Kidney glomerular epithelial cell (primary cell): ENCODE measurements at regions not wholly inside any gene's neighbourhood (a gene's known extent, or its start where the extent isn't known, plus 50 kb on each side); places are given as distances from the start of the nearest gene placed in this dataset.

Experiments used
- DNase-seq: peaks from one replicate; lab custom pipeline; 2025; lab: John Stamatoyannopoulos, UW

DNA sequence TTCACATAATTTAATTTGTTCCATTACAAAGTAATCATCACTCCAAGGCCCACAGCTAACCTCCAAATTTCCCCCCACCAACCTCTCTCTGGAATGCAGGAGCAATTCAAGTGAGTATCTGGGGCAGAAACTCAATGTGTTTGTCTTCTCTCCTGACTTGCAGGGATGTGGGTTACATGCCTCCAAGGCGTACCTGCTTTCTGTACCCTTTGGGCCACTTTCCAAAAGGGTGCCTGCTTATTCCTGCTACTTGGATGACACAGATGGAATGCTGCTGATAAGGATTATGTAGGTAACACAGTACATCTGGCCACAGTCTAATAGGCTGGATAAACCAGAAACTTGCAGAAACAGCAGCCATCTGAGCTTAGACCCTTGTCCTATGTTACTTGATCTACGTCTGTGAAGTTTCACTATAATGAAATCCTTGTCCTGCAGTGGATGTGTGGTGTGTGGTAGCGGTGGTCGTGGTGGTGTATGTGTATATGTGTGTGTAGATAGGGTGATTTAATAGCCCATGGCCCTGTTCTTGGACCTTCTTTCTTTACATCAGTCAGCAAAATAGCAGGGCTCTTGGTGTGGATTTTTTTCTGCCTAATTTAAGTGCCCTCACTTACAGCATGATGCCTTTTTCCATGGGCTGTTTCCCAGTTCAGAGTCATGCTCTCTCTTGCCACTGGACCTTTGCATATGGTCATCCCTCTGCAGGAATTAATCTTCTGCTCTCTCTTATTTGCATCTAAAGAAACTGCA, 175.9 kb downstream of the ZDHHC21 start:
- DNase-seq = no peak

DNA sequence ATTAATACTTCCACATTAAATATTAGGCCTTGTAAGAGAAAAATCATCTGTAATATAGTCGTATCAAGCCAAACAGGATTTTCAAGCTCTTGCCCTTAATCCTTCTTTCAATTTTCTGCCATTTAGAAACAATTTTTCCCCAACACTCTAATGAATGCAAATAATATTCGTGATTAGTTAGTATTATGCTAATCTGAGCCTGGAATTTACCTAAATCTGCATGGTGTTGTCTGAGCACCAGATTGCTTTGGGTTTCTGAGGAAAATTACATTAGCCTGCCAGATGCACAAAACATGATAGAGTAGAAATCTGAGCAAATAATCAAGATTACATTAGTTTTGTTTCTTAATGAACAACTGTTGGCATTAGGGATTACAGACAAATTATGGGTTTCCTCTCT, 176.6 kb downstream of the ZDHHC21 start:
- no peak for DNase-seq

DNA sequence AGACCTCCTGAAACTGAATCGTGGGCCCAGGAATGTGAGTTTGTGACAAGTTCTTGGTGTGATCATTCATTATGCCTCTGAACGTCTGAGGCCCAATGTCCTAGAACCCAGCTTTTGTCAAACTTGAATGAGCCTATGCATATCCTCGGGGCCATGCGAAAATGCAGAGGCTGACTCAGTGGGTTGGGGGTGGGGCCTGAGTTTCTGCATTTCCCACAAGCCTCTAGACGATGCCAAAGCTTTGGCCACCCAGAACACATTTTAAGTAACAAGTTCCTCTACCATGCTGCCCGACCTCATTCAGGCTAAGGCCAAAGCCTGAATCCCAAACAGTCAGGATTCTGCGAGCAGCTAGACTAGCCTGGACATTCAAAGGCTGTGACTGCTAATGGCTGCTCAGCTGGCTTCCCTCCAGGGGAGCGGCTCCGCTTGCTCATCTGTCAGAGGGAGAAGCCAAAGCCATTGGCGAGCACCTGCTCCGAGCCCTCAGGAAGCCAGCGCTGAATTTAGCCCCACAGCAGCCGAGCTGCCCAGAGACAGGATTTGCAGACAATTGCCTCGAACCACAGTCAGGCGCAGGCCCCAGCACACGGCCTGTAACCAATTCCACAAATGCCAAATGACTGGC, 177.5 kb downstream of the ZDHHC21 start:
- DNase-seq = no peak

DNA sequence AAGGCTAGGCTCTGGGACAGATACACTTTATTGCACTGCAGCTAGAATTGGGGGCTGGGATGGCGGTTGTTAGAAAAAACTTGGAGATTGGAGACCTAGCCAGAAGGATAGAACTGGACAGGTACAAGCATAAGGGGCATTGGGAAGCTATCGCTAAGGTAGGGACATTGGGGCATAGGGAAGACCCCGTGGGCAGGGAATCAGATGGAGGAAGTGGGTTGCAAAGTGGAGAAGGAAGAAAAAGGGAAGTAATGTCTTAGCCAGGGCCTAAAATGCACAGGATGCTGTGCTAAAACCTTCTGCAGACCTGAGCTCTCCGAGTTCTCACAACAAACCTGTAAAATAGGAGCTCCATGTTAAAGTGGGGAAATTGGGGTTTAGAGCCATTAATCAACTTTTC, 178.2 kb downstream of the ZDHHC21 start:
- no peak for DNase-seq

DNA sequence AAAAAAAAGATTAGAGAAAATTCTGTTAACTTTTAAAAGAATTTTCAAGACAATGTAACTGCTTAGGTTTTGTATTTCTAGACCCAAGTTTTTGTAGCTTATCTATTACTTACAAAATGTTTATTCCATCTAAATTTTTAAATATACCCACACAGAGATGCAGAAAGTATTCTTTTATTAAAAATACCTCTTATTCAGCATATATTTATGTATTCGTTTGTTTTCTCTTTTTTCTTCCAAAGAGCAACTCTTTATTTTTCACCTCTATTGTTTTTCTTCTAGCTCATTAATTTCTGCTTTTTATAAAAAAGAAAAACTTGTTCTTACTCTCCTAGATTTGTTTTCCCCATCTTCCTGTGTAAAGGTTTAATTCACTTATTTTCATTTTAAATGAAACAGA, 180.3 kb downstream of the ZDHHC21 start:
- no peak for DNase-seq

DNA sequence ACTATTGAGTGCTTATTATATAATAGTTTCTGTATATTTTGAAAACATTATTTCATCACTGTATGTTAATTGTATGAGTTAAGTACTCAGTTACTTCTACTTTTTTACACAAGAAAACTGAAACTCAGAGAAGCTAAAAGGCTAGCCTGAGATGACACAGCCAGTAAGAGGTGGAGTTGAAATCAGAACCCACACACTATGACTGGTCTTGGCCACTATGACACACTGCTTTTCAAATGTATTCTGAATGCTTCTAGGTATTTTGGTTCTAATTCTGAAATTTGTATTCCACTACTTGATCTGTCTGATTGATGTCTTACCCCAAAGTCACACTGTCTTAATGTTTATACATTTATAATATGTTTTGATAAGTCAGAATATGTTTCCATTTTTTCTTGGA, 181.8 kb downstream of the ZDHHC21 start:
- no peak for DNase-seq

GRCh38 chr9:14508884-14509283, 184.3 kb downstream of the ZDHHC21 start:
- no peak for DNase-seq

DNA sequence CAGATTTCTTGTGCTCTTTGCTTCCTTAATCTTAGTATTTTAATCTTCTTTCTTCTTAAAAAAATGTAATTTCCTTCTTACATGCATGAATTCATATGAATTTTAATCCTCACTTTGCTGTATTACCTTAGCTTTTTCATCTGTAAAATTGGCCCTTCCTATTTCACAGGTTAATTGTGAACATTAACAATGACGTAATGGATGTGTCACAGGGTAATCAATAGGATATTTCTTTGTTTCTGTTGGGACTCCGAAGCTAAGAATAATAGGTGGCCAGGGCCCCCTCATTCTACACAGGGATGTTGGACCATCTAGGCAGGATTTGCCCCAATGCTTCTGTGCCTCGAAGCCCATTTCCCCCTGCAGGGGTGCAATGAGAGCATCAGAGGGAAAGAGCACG, 187.4 kb upstream of the NFIB start:
- no peak for DNase-seq

DNA sequence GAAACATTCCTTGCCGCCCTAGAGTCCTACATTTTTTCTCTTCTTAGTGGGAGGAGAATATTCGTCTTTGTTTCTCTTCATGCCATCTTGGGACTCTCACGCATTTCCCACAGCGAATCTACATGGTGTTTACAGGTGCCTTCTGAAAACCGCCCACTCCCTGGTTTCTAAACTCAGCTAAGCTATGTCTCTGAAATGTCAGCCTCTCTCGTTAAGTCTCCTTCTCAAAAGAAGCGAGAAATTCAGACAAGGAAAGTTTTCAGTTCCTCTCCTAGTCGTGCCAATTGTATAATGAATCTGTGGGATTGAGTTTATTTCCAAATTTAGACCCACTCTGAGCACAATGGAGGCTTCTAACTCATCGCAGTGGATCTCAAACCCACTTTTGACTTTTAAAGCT, 186.8 kb upstream of the NFIB start:
- DNase-seq = no peak

DNA sequence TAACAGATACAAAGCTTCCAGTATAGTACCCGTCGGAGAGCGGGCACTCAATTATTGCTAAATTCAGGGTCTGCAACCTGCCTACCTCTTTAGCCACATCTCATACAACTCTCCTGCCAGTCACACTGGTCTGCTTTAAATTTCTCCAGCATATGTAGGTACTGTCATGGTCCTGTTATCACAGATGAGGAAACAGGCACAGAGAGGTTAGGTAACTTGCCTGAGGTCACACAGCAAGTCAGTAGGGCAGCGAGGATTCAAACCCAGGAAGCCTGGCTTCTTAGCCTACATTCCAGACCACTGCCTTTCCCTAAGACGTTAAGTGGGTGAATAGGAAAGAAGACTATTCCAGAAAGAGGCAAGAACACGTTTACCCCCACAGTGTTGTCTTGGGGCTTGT, 186.0 kb upstream of the NFIB start:
- no peak for DNase-seq

DNA sequence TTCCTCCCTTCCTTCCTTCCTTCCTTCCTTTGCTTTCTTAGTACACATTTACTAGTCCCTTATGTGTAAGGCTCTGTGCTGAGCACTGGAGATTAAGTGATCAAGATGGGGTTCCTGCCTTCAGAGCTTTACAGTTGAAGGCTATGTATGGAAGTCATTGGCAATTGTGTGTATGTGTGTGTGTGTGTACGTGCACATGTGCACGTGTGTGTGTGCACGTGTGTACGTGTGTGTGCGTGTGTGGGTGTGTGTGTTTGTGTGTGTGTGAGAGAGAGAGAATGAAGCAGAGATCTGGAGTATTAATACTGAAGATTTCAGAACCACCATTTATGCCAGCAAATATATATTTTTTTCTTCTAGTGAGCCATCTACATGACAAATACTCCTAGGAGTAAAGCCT, 184.9 kb upstream of the NFIB start:
- no peak for DNase-seq

GRCh38 chr9:14497476-14497875, 183.5 kb upstream of the NFIB start:
- DNase-seq = no peak

DNA sequence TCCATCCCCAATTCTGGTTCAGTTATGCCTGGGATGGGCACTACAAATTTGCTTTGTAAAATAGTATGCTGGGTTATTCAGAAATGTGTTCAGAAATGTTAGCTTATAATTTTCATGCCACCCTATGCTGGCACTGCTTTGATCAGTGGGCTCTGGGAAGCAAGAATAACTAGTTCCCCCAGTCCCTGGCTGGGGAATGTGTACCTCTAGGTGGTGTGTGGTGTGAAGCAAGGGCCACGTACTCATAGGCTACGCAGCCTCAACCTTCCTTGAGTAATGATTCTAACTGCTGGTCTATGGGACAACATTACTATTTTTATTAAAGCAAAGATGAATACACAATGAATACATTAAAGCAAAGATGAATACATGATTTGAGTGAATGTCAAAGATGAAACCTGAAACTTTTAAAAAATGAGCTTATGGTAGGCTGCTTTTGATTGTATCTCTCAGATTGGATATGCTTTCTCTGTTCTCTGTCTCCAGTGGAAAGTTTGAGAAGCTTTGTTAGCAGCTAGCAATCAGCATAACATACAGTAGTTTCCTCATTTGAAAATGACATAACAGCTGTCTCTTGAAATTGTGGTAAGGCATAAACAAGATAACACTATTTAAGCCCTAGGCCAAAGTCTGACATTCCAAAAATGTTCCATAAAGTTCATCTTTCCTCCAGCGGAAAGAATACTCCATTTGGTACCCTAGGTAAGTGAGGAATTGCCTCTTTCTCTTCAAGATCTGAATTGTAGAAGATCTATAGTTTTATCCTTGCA, 174.7 kb upstream of the NFIB start:
- DNase-seq = no peak

DNA sequence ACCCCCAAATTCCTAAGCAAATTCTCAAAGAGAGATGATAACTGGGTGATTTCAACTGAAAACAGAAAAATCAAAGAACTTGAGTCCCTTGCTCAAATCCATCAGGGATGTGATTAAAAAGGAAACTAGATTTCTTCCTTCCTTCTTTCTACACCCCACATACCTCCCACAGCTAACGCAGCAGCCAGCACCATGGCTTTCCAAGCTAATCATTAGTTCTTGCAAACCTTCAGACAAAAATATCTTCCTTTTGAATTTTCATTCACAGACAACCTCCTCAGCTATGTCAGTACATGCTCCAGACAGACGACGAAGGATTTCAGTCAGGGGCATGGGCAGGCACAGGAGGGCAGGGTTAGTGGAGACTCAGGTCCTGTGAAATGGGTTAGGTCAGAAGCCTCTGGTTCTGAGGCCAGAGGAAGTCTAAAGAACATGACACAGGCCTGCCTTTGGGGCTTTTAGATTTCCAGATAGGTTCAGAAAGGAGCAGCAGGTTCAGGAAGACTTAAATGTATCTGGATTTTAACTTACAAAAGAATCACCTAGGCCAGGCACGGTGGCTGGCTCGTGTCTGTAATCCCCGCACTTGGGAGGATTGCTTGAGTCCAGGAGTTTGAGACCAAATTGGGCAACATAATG, 173.7 kb upstream of the NFIB start:
- no peak for DNase-seq

DNA sequence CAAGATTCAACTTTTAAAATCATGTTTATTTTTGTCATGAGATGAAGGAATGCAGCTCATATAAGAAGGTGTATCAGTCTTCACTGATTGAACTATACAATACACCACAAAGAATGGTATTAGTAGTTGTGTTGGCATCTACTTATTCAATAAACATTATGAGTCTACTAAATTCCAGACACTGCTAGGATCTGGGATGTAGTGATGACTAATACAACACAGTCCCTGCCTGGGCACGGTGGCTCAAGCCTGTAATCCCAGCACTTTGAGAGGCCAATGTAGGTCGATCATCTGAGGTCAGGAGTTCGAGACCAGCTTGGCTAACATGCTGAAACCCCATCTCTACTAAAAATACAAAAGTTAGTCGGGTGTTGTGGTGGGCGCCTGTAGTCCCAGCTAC, 171.4 kb upstream of the NFIB start:
- no peak for DNase-seq

- DNase-seq = no peak
These were observed 168.9 kb upstream of the NFIB start for GRCh38 chr9:14482856-14483255.

DNA sequence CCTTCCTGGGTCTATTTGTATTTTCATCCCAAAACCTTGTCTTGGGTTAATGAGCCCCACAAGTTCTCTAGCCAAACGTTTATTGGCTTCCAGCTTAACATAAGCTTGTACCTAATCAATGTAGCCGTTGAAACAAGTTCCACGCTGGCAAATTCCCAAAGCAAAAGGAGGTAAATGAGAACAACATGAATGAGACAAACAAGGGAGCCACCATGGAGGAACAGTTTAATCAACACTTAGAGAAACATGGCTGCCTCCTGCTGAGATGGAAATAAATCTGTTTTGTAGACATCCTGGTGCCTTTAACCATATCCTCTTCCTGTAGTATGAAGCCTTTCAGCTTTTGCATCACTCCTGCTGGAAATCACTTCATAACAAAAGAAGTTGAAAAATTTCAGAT, 166.6 kb upstream of the NFIB start:
- DNase-seq = no peak

DNA sequence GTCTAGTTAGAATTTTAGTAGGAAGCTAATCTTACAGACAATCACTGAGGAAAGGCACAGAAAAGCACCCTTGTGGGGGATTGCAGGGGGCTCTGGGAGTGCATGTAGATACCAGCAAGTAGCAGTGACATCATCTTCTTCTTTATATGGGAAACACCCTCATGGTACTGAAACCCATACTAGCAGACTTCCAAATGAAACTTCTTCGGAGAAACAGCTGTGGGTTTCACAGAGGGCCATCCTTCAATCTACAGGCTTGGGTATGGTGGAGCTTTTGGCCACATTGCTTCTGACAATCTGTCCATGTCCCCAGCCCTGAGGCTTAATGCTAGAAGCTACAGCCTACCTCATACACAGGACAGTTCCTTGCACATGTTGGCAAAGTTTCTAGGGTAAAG, 165.2 kb upstream of the NFIB start:
- no peak for DNase-seq

DNA sequence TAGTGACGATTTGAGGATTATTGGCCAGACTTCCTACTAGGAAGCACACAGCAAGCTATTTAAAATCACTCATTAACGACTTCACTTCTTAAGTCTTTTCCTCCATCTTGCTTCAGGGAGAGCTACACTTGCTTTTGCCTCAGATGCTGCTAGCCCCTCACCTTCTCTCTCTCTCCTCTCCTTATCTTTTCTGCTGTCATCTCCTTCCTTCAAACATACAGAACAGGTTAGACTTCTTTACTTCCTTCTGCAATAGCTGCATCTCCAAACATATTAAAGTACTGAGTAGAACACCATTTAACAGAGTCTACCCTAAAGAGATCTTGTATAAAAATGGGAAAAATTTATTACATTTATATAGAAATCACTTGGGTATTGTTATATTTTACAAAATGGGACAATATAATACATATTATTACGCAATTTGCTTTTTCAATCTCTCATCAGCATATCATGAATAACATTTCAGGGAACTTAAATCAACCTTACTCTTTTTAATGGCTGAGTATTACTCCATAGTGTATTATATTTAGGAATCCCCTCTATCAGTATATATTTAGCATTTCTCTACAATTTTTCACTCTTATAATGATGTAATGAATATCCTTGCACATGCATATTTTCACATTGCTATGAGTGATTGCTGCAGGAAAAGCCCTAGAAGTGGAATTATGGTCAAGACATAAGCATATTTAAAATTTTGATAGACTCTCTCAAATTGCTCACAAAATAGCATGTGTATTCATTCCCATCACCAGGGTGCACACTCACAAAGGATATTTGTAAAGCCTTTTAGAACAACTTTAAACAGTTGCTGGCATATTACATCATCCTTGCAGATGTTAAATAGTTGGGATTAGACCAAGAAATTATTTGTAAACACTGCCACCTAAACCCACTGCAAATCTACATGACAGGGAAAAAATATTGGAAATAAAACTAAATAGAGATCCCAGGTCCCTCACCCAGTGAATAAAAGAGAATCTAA, 164.5 kb upstream of the NFIB start:
- DNase-seq = no peak

- DNase-seq = no peak
These were observed 157.1 kb upstream of the NFIB start for GRCh38 chr9:14471041-14471440.

DNA sequence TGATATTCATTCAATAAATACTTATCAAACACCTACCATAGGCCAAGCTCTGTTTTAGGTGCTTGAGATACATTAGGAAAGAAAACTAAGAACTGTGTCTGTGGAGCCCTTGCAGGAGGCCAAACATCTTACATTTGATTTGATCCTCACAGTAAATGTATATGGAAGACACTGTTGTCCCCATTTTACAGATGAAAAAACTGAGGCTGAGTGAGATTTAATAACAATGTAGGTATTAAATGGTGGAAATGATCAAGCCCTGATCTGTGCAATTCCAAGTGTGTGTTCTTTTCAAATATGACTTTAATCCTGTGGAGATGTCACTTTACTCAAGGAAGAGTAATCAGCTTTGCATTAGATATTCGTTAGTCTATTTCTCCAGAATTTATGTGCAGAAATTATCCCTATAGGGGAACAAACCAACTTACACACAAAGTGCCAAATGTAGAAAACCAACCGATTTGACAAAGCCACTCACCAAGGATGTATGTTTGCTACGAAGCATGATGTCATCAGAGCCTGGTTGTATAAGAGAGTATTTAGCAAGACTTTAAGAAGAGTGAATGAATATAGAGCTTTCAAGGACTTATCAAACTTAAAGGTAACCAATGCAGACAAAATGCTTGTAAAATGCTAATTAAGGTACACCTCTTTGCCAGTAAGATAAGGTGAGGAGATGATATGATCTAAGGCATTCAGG, 153.9 kb upstream of the NFIB start:
- DNase-seq = no peak
